IPS DF 6.9 (cell line): ENCODE measurements at regions not wholly inside any gene's neighbourhood (a gene's known extent, or its start where the extent isn't known, plus 50 kb on each side); places are given as distances from the start of the nearest gene placed in this dataset.

Source experiments
- DNase-seq: peaks from one replicate; pipeline ENCODE4 v3.0.0-alpha.2; 2013; ENCODE audit warnings: low read depth, low spot score
- H3K27ac ChIP-seq: one replicate; pipeline ENCODE4 v1.5.1; 2013; ENCODE audit warnings: low read length, control low read depth
- H3K27me3 ChIP-seq: 2 replicates; pipeline ENCODE4 v1.6.1; 2013; ENCODE audit warnings: mild to moderate bottlenecking, low read length; ENCODE audit not compliant: control insufficient read depth, insufficient read depth
- H3K36me3 ChIP-seq: 2 replicates; pipeline ENCODE4 v1.6.1; 2013; ENCODE audit warnings: low read length; ENCODE audit not compliant: control insufficient read depth, insufficient read depth
- H3K4me1 ChIP-seq: 2 replicates; pipeline ENCODE4 v1.6.1; 2013; ENCODE audit warnings: low read length; ENCODE audit not compliant: control insufficient read depth, insufficient read depth
- H3K4me3 ChIP-seq: 2 replicates; pipeline ENCODE4 v1.5.1; 2013; ENCODE audit warnings: mild to moderate bottlenecking, low read length
- H3K9me3 ChIP-seq: 2 replicates; pipeline ENCODE4 v1.6.1; 2013; ENCODE audit warnings: low read length, inconsistent platforms; ENCODE audit not compliant: control insufficient read depth, insufficient read depth
- WGBS: extraction: QIAGEN DNeasy Blood & Tissue Kit; methylation state at CpG from one replicate; pipeline ENCODE4 v1.1.7; 2013; ENCODE audit warnings: mixed read lengths, missing lambda C conversion rate; ENCODE audit not compliant: insufficient read length, insufficient coverage; 5-methylcytosine and 5-hydroxymethylcytosine counted together

DNA sequence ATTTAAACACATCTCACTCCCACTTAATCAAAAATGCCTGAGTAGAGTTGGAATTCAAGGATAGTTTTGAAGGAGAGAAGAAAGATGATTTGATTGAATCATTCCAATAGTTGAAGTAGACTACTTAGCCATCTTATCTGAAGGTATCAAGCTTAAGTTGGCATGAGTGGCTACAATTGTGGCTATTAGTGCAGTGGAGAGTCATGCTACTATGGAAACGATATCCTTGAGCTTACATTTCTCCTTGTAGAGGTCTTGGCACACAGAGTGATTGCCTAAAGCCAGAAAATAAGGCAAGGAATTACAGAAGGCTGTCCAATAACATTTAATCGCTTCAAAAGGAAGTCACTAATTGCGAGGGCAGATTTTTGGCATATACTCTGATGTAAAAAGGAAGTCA is 1022.7 kb downstream of the IGSF11 start:
- no CpG with 5 or more reads among the region's 3 CpGs for WGBS
- DNase-seq: no peak
- Histone ChIP-seq H3K9me3 (no peaks in the 10 kb centered on the region), H3K4me1 (no peaks in the 10 kb centered on the region), H3K27me3 (no peaks in the 10 kb centered on the region), H3K27ac (no peak overlapping the region), H3K4me3 (no peak overlapping the region), H3K36me3 (no peaks in the 10 kb centered on the region)

GRCh38 chr3:118029049-118029448 is 1005.6 kb downstream of the IGSF11 start:
- H3K27me3 ChIP-seq: no peaks in the 10 kb centered on the region
- no peak overlapping the region for H3K4me3 ChIP-seq
- no peaks in the 10 kb centered on the region for H3K9me3 ChIP-seq
- WGBS: no CpG with 5 or more reads among the region's 2 CpGs
- no peak for DNase-seq
- H3K4me1 ChIP-seq: no peaks in the 10 kb centered on the region
- no peak overlapping the region for H3K27ac ChIP-seq
- no peaks in the 10 kb centered on the region for H3K36me3 ChIP-seq

GRCh38 chr3:118036215-118036614 is 998.4 kb downstream of the IGSF11 start:
- Histone ChIP-seq H3K27ac (no peak overlapping the region), H3K36me3 (no peaks in the 10 kb centered on the region)
- no CpG with 5 or more reads among the region's 1 CpG for WGBS

GRCh38 chr3:118055381-118055780 is 979.3 kb downstream of the IGSF11 start:
- H3K27me3 ChIP-seq: no peaks in the 10 kb centered on the region
- no peak for DNase-seq
- no peaks in the 10 kb centered on the region for H3K36me3 ChIP-seq
- H3K4me1 ChIP-seq: no peaks in the 10 kb centered on the region
- no CpG with 5 or more reads among the region's 1 CpG for WGBS
- no peaks in the 10 kb centered on the region for H3K9me3 ChIP-seq
- H3K4me3 ChIP-seq: no peak overlapping the region
- H3K27ac ChIP-seq: no peak overlapping the region

More at GRCh38 chr3:118036215-118036614, 998.4 kb downstream of the IGSF11 start:
- no peaks in the 10 kb centered on the region for H3K4me1 ChIP-seq
- no peak overlapping the region for H3K4me3 ChIP-seq
- no peaks in the 10 kb centered on the region for H3K27me3 ChIP-seq
- no peaks in the 10 kb centered on the region for H3K9me3 ChIP-seq
- DNase-seq: no peak

DNA sequence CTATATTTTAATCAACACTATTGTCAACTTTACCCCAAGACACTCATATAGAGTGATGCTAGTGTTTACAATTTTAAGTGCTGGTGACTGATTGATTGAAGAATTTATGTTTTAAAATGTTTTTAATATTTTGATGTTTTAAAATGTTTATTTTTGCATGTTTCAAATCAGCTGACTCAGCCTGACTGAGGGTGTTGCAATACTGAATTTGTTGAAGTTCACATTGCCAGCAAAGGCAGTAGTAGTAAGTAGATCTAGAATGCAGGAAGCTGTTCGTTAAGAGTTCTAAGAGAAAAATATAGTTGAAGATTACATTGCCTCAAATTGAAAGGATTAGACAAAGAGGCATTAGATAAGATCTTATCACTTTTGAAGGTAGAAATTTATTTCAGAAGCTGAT is 977.6 kb downstream of the IGSF11 start:
- Histone ChIP-seq H3K27ac (no peak overlapping the region), H3K4me3 (no peak overlapping the region), H3K36me3 (no peaks in the 10 kb centered on the region), H3K9me3 (no peaks in the 10 kb centered on the region), H3K27me3 (no peaks in the 10 kb centered on the region), H3K4me1 (no peaks in the 10 kb centered on the region)
- WGBS: no CpG with 5 or more reads among the region's 1 CpG
- DNase-seq: no peak

GRCh38 chr3:118059096-118059495 is 975.5 kb downstream of the IGSF11 start:
- no peaks in the 10 kb centered on the region for H3K9me3 ChIP-seq
- H3K4me3 ChIP-seq: no peak overlapping the region
- H3K27me3 ChIP-seq: no peaks in the 10 kb centered on the region
- no peaks in the 10 kb centered on the region for H3K36me3 ChIP-seq
- H3K27ac ChIP-seq: no peak overlapping the region
- no peaks in the 10 kb centered on the region for H3K4me1 ChIP-seq
- DNase-seq: no peak

DNA sequence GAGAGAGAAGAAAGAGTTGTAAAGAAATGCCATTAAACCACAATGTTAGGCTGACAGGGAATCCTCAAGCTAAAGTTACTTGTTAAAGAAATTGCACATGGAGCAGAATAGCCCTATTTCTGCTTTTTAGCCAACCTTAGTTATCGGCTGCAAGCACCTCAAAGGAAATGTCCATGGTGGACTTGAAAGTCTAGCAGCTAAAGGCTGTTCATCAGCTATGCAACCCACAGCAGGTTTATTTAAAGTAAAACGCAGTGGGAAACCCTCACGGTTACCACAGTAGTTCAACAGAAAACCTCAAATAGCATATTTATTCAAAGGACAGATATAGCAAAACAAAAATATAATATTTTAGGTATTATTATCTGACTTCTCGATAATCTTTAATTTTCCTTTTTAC is 967.2 kb downstream of the IGSF11 start:
- H3K27me3 ChIP-seq: no peaks in the 10 kb centered on the region
- no peaks in the 10 kb centered on the region for H3K9me3 ChIP-seq
- H3K4me3 ChIP-seq: no peak overlapping the region
- H3K36me3 ChIP-seq: no peaks in the 10 kb centered on the region
- no peak overlapping the region for H3K27ac ChIP-seq
- H3K4me1 ChIP-seq: no peaks in the 10 kb centered on the region
- no peak for DNase-seq
- no CpG with 5 or more reads among the region's 4 CpGs for WGBS

GRCh38 chr3:118075873-118076272 is 958.8 kb downstream of the IGSF11 start:
- Histone ChIP-seq H3K27me3 (no peaks in the 10 kb centered on the region), H3K4me1 (no peaks in the 10 kb centered on the region), H3K27ac (no peak overlapping the region), H3K4me3 (no peak overlapping the region), H3K36me3 (no peaks in the 10 kb centered on the region), H3K9me3 (no peaks in the 10 kb centered on the region)
- WGBS: no CpG with 5 or more reads among the region's 6 CpGs
- DNase-seq: no peak

GRCh38 chr3:118077332-118077731 is 957.3 kb downstream of the IGSF11 start:
- Histone ChIP-seq H3K4me1 (no peaks in the 10 kb centered on the region), H3K4me3 (no peak overlapping the region), H3K9me3 (no peaks in the 10 kb centered on the region), H3K36me3 (no peaks in the 10 kb centered on the region), H3K27me3 (no peaks in the 10 kb centered on the region), H3K27ac (no peak overlapping the region)
- WGBS: no CpG with 5 or more reads among the region's 1 CpG
- DNase-seq: no peak

DNA sequence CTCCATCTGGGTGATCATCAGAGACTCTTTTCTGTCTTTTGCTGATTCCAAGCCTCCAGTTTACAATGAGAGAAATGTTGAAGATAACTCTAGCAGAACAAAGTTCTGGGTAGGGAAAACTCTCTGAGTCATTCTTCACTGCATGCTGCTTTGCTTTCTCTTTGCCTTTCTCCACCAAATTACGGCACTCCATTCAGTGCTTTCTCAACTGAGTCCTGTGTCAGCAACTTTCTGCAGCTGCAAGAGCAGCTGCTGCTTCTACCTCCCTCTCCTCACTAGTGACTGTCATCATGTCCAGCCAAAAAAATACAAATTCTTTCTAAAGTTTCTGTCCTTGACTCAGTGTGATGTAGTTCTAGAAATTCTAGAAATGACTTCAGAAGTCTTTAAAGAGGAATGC is 953.8 kb downstream of the IGSF11 start:
- DNase-seq: no peak
- Histone ChIP-seq H3K27ac (no peak overlapping the region), H3K9me3 (no peaks in the 10 kb centered on the region), H3K36me3 (no peaks in the 10 kb centered on the region), H3K4me1 (no peaks in the 10 kb centered on the region), H3K4me3 (no peak overlapping the region), H3K27me3 (no peaks in the 10 kb centered on the region)
- WGBS: no CpG with 5 or more reads among the region's 1 CpG

DNA sequence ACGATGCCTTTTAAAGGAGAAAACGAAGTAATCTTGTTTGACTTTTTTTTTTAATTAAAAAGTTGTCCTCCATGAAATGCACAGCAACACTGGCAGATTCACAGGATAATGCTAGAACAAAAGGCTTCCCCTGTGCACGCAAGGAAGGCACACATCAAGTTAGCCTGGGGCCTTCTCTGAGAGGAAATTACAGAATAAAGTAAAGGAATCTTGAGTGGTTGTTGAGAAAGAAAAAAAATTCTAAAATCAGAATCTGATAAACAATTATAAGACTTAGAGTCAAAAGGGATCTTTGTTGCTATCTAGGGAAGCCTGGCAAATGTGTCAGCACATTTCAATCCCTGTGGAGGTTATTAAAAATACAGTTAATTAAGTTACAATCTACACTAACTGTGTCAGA is 946.0 kb downstream of the IGSF11 start:
- no peak overlapping the region for H3K27ac ChIP-seq
- no peak overlapping the region for H3K4me3 ChIP-seq
- no peak for DNase-seq
- no CpG with 5 or more reads among the region's 3 CpGs for WGBS
- H3K36me3 ChIP-seq: no peaks in the 10 kb centered on the region
- no peaks in the 10 kb centered on the region for H3K27me3 ChIP-seq
- H3K9me3 ChIP-seq: peaks cover 4% of the 10 kb centered on the region
- no peaks in the 10 kb centered on the region for H3K4me1 ChIP-seq
